Lung (tissue), 11 donors: ENCODE measurements at regions not wholly inside any gene's neighbourhood (a gene's known extent, or its start where the extent isn't known, plus 50 kb on each side); places are given as distances from the start of the nearest gene placed in this dataset.

ENCODE experiments used
- ATAC-seq: fragments of 200-7000 bp; cut with Tn5 transposase; one replicate; pipeline ENCODE4 v1.9.1; 2020; ENCODE audit warnings: moderate number of reproducible peaks; ENCODE audit not compliant: insufficient read depth, low FRiP score
- DNase-seq, 3 donors: peaks; one replicate each; pipeline ENCODE4 v3.0.0-alpha.2; 2013 to 2017
- H3K27ac ChIP-seq, 2 donors: one replicate each; pipeline ENCODE4 v1.5.1; 2013; ENCODE audit warnings: mild to moderate bottlenecking in 2 of 2, moderate library complexity in 2 of 2, control low read depth in 1 of 2, inconsistent platforms in 1 of 2, low read depth in 1 of 2, low read length in 1 of 2
- H3K27me3 ChIP-seq, 3 donors: one replicate each; pipeline ENCODE4 v1.5.1; 2013; ENCODE audit warnings: low read length in 2 of 3; ENCODE audit not compliant: control insufficient read depth in 3 of 3, insufficient read depth in 3 of 3
- H3K36me3 ChIP-seq, 4 donors: one replicate each; pipeline ENCODE4 v1.5.1; 2013; ENCODE audit warnings: low read length in 4 of 4, mild to moderate bottlenecking in 1 of 4, moderate library complexity in 1 of 4; ENCODE audit not compliant: control insufficient read depth in 4 of 4, insufficient read depth in 4 of 4
- H3K4me1 ChIP-seq, 5 donors: one replicate each; pipeline ENCODE4 v1.5.1; 2013; ENCODE audit warnings: low read length in 5 of 5, mild to moderate bottlenecking in 2 of 5, moderate library complexity in 1 of 5; ENCODE audit not compliant: control insufficient read depth in 5 of 5, insufficient read depth in 5 of 5
- H3K4me3 ChIP-seq: one replicate; pipeline ENCODE4 v1.5.1; 2013; ENCODE audit warnings: mild to moderate bottlenecking, control low read depth, moderate library complexity
- H3K9ac ChIP-seq, 2 donors: one replicate each; pipeline ENCODE4 v1.5.1; 2013; ENCODE audit warnings: low read length in 2 of 2, control low read depth in 1 of 2; ENCODE audit not compliant: insufficient read depth in 1 of 2
- H3K9me3 ChIP-seq, 4 donors: one replicate each; pipeline ENCODE4 v1.5.1; 2013; ENCODE audit warnings: low read length in 3 of 4, mild to moderate bottlenecking in 1 of 4, moderate library complexity in 1 of 4; ENCODE audit not compliant: control insufficient read depth in 4 of 4, insufficient read depth in 3 of 4
- WGBS, 2 donors: extraction: QIAGEN DNeasy Blood & Tissue Kit; methylation state at CpG; one replicate each; pipeline ENCODE4 v1.1.7; 2013; 5-methylcytosine and 5-hydroxymethylcytosine counted together
- TF ChIP-seq, protein P1 (sequence below): IDR thresholded peaks from 2 replicates; pipeline ENCODE4 v1.5.1; 2012; ENCODE audit warnings: mild to moderate bottlenecking; ENCODE audit errors: control extremely low read depth, extremely low read depth
- donor health status: control.
- donor health status: control.
- donor health status: Bipolar disorder and iron deficiency.
- donor health status: healthy.
- donor health status: DM: yes; HTN: yes; CAD: no.

DNA sequence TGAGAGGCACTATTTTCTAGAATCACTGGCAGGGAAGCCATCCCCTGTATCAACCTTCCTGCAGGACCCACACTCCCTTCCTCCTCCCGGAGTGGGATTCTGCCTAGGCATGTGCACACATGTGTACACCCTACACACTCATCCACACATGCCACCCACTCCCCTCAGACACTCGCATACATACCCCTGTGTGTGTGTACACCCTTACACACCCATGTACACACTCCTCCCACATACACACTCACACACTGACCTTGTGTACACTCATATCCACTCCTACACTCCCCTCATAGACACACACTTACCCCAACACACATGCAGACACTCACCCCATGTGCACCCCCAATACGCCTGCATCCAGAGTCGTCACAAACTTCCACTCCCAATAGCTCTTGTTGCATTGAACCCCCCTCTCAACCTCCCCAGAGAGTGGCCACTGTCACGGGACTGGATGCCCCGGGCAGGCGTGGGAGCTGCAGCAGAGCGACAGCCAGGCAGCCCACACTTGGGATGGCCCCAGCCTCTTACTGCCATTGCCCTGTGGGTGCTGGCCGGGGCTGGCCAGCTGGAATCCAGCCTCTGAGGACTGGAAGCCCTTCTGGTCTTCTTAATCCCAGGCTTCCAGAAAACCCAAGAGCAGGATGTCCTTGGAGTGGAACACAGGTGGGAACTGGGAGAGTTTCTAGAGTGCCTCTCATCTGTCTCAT lies 251.0 kb downstream of the LOXHD1 start:
- no peaks in the 10 kb centered on the region for H3K27me3 ChIP-seq
- no peak overlapping the region for H3K9ac ChIP-seq
- no peak for DNase-seq
- H3K27ac ChIP-seq = no peak overlapping the region
- WGBS, 2 donors = 92 to 94% methylated on average over 9 of the region's 9 CpGs
- no peak for ATAC-seq
- no peaks in the 10 kb centered on the region for H3K9me3 ChIP-seq
- H3K4me1 ChIP-seq = peaks cover 0 to 20% (median 6%) of the 10 kb centered on the region in 5 donors
- TF ChIP-seq, protein P1, sequence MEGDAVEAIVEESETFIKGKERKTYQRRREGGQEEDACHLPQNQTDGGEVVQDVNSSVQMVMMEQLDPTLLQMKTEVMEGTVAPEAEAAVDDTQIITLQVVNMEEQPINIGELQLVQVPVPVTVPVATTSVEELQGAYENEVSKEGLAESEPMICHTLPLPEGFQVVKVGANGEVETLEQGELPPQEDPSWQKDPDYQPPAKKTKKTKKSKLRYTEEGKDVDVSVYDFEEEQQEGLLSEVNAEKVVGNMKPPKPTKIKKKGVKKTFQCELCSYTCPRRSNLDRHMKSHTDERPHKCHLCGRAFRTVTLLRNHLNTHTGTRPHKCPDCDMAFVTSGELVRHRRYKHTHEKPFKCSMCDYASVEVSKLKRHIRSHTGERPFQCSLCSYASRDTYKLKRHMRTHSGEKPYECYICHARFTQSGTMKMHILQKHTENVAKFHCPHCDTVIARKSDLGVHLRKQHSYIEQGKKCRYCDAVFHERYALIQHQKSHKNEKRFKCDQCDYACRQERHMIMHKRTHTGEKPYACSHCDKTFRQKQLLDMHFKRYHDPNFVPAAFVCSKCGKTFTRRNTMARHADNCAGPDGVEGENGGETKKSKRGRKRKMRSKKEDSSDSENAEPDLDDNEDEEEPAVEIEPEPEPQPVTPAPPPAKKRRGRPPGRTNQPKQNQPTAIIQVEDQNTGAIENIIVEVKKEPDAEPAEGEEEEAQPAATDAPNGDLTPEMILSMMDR = no peak
- H3K36me3 ChIP-seq = no peaks in the 10 kb centered on the region
- H3K4me3 ChIP-seq = no peak overlapping the region

DNA sequence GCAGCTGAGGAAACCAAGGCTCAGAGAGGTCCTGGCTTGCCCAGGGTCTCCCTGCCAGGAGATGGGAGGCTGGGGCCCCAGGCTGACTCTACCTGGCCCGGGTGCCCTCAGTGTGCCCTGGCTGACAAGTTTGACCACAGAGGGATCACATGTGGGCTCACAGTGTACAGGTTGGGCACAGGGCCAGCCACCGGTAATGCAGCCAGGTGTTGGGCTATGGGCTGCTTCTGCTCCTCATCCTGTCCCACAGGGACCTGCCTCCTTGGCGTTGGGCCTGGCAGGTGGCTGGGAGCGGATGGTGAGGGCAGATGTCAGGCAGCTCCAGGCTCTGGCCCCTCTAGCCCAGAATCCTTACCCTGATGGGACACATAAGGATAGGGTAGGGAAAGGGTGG lies 250.5 kb downstream of the LOXHD1 start:
- Histone ChIP-seq H3K36me3 (no peaks in the 10 kb centered on the region), H3K9ac (no peak overlapping the region), H3K4me3 (no peak overlapping the region), H3K27me3 (no peaks in the 10 kb centered on the region), H3K27ac (peak overlapping the region in 1 of 2 donors; percentile 69), H3K4me1 (peaks cover under 1 to 20% (median 5%) of the 10 kb centered on the region in 5 donors), H3K9me3 (no peaks in the 10 kb centered on the region)
- DNase-seq (no peak), ATAC-seq (no peak)
- TF ChIP-seq, protein P1 = no peak
- WGBS, 2 donors = 82 to 89% methylated on average over 4 of the region's 4 CpGs

DNA sequence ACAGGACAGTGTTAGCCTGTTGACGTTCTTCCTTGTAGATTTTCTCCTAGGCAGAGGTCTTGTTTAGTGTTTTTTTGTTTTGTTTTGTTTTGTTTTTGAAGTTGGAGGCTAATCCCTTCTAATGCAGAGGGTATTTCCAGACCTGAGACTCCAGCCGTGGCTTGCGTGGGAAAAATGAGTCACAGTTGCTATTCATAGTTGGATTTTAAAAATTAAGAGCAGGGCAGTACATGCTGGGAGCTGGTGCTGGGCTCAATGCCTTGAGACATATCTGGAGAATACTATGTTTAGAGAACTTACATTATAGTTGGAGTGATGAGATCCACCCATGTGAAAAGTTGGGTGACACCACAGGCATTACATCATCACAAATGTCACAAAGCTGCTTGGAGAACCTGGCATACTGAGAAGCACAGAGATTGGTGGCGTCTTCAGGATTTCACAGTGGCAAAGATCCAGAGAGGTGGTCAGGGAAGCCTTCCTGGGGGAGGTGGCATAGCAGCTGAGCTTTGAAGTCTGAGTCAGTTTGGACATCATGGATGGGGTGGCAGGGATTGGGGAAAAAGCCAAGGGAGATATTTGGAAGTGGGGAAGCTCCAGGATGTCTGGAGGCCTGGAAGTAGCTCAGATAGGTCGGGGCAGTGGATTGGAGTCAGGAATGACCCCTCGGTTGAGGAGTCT lies 249.4 kb downstream of the LOXHD1 start:
- peak overlapping the region in 1 of 2 donors; percentile 77 for H3K27ac ChIP-seq
- ATAC-seq (no peak), DNase-seq (no peak)
- no peaks in the 10 kb centered on the region for H3K9me3 ChIP-seq
- H3K4me3 ChIP-seq = no peak overlapping the region
- TF ChIP-seq, protein P1 = no peak
- H3K27me3 ChIP-seq = no peaks in the 10 kb centered on the region
- peaks cover 10 to 23% (median 16%) of the 10 kb centered on the region in 5 donors for H3K4me1 ChIP-seq
- no peak overlapping the region for H3K9ac ChIP-seq
- 76 to 89% methylated on average over 6 of the region's 6 CpGs for WGBS, 2 donors
- H3K36me3 ChIP-seq = no peaks in the 10 kb centered on the region
